Neural progenitor cell (in vitro differentiated cells): ENCODE measurements at regions not wholly inside any gene's neighbourhood (a gene's known extent, or its start where the extent isn't known, plus 50 kb on each side); places are given as distances from the start of the nearest gene placed in this dataset.

Experiments used
- CTCF ChIP-seq: fragments of 200-600 bp; sonication (generic); IDR thresholded peaks from 2 replicates; pipeline ENCODE4 v1.5.1; 2017; ENCODE audit warnings: antibody characterized with exemption, mild to moderate bottlenecking
- EZH2 ChIP-seq: fragments of 200-600 bp; sonication (generic); IDR thresholded peaks from 2 replicates; pipeline ENCODE4 v1.6.1; 2017; ENCODE audit warnings: antibody characterized with exemption, mild to moderate bottlenecking, moderate library complexity
- EZH2phosphoT487 ChIP-seq: fragments of 200-600 bp; sonication (generic); IDR thresholded peaks from 2 replicates; pipeline ENCODE4 v1.6.1; 2017; ENCODE audit warnings: antibody characterized with exemption

- no peak for TF ChIP-seq CTCF
- TF ChIP-seq EZH2 = no peak
- TF ChIP-seq EZH2phosphoT487 = no peak
Observed at GRCh38 chr16:63457869-63458268, 1421.6 kb upstream of the CDH8 start.
